NOMO-1 (cell line): ENCODE measurements at regions not wholly inside any gene's neighbourhood (a gene's known extent, or its start where the extent isn't known, plus 50 kb on each side); places are given as distances from the start of the nearest gene placed in this dataset.

ENCODE experiments used
- DNase-seq, 2 experiments: peaks; one replicate each; lab custom pipeline; 2025; ENCODE audit not compliant: unreplicated experiment in 2 of 2; lab: John Stamatoyannopoulos, UW

DNA sequence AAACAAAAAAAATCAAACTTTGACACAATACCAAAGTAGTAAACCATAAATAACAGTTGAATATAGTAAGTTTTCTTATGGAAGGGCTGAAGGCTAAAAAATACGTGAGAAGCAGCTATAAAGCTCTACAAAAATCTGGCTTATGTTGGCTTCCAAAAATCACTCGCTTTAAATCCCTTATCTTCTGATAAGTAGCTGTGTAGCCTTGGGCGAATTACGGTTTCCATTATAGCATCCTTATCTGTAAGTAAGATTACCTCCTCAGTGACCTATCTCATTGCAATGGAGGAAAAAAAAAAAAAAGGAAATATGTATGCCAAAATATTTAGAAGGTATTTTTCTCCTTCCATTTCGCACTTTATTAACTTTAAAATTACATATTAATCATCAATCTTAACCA is 348.6 kb downstream of the PLOD2 start:
- no peak for DNase-seq

- no peak for DNase-seq
Observed at GRCh38 chr3:145815707-145816413, 345.1 kb downstream of the PLOD2 start.

- DNase-seq, result no peak
Observed at GRCh38 chr3:145817870-145818483, 343.0 kb downstream of the PLOD2 start.

- no peak for DNase-seq
Observed at GRCh38 chr3:145820170-145820569, 340.8 kb downstream of the PLOD2 start.

DNA sequence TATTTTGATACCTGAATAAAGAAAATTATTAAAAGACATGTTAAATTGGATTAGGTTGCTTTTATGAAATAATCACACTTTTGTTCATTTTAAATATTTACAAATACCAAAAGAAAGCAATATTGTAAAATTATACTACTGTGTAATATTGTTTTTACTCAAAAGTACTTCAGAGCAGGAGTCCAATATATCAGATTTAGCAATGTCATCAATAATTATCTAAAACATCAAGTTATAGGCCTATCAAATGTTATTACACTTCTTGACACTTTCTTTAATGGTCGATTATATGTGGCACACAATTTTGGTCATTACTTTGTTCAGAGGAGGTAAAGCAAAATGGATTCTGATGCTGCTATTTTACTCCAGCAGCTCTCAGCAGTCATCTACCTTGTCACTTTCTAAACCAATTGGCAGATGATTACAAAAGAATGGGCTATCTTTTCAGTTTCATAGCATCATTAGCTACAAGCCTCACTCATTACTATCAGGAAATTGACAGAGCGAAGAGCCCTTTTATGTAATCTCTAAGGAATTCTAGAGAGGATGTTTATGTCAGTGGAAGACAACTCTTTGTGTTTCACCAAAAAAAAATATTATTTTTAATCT is 318.6 kb downstream of the PLOD2 start:
- DNase-seq, result no peak

DNA sequence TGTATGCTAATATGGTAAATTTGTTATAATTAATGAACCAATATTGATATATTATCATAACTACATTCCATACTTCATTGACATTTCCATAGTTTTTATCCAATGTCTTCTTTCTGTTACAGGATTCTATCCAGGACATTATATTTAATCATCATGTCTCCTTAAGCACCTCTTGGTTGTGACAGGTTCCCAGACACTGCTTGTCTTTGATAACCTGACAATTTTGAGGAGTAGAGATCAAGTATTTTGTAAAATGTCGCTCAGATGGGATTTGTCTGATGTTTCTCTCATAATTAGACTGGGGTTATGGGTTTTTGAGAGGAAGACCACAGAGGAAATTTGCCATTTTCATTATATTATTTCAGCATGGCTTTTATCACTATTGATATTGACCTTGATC is 317.4 kb downstream of the PLOD2 start:
- no peak for DNase-seq

DNA sequence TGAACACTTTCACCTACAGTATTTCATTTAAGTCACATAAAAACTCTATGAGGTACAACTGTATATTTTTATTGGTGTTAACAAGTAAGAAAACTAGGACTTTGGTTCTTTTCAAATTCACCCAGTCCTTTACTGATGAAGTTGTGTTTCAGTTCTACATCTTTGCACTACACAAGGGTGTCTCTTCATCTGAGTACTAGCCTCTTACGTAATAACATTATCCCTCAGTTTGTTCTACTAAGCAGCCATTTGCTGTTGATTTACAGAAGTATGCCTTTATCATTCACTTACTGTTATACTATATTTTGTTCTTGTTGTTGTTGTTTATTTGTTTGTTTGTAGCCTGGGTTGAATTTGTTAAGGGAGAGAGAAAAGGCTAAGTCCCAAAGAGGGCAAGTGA is 311.9 kb downstream of the PLOD2 start:
- DNase-seq, result no peak

- DNase-seq, result no peak
Observed at GRCh38 chr3:145854499-145854898, 306.5 kb downstream of the PLOD2 start.

DNA sequence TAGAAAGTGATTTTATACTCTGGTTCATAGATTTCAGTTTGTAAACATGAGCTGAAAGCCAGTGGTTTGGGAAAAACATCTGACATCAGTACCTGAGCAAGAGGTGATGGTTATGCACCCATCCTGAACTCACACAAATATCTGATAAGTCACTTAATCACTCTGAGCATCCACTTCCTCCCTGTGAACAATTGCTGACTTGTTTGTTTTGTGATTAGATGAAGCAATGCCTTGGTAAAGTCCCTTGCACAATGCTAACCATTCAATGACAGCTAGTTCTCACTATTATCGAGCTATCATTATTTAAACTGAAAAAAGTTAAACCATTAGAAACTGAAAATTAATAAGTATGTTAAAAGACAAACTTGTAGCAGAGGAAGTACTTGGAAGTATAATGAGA is 303.0 kb downstream of the PLOD2 start:
- no peak for DNase-seq

- DNase-seq, result no peak
Observed at GRCh38 chr3:145864336-145864735, 296.6 kb downstream of the PLOD2 start.

DNA sequence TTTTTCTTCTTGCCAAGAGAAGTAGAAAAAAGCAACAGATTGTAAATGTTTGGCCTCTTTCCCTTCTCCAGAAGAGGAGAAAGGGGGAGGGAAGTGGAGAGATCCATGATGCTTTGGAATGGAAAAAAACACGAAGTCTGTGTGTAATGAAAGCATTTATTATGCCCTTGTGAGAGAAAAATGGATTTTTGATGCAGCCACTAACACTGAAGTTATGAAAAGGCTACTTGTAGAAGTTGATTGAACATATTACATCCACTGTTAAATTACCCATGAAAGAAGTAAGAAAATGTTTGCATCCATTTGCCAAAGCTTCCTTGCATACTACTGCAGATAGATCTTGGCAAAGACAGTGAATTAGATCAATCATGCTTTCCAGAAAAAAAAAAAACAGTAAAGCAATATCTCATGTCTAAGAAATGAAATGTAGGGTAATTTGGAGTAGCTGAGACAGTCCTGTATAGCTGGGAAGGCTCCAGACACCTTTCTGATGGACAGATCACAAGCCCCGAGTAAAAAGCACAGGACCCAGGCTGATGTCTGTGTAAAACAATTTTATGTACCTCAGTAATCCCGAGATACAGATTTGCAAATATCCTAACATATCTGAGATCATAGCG is 295.5 kb downstream of the PLOD2 start:
- no peak for DNase-seq

DNA sequence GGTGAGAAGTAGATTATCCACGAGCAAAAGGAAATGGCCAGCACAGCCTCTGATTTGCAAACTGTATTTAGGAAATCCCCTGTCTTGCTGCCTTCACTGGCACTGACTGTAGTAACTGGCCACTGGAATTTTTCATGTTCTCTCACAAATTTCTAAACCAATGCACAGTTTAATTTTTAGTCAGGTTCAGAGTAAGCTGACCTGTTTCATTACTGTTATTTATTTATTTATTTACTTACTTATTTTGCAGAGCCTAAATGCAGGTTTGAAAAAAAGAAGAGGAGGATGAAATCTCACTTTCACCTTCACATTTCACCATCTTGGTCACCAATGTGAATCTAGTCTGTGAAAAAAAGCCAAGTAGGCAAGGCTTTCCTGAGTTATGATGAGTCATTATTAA is 291.0 kb downstream of the PLOD2 start:
- no peak for DNase-seq

DNA sequence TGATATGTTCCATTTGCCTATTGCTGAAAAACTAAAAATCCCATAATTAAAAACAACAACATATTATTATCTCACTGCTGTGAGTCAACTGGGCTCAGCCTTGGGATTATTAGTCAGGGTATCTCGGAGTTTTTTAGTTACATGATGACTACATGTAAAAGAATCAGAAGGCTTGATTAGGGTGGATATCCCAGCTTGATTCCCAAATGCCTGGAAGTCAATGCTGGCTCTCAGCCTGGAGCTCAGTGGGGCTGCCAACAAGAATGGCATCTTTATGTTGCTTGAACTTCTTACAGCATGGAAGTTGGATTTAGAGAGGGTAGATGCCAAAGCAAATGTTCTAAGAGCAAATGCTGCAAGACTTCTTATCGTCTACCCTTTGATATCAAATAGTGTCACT is 278.5 kb downstream of the PLOD2 start:
- no peak for DNase-seq

GRCh38 chr3:145889730-145890129 is 271.3 kb downstream of the PLOD2 start:
- DNase-seq, result no peak

GRCh38 chr3:145892869-145893268 is 268.1 kb downstream of the PLOD2 start:
- DNase-seq, result no peak

GRCh38 chr3:145893331-145893730 is 267.7 kb downstream of the PLOD2 start:
- no peak for DNase-seq

GRCh38 chr3:145898487-145898886 is 262.5 kb downstream of the PLOD2 start:
- no peak for DNase-seq

- DNase-seq, result no peak
Observed at GRCh38 chr3:145899241-145899640, 261.7 kb downstream of the PLOD2 start.

DNA sequence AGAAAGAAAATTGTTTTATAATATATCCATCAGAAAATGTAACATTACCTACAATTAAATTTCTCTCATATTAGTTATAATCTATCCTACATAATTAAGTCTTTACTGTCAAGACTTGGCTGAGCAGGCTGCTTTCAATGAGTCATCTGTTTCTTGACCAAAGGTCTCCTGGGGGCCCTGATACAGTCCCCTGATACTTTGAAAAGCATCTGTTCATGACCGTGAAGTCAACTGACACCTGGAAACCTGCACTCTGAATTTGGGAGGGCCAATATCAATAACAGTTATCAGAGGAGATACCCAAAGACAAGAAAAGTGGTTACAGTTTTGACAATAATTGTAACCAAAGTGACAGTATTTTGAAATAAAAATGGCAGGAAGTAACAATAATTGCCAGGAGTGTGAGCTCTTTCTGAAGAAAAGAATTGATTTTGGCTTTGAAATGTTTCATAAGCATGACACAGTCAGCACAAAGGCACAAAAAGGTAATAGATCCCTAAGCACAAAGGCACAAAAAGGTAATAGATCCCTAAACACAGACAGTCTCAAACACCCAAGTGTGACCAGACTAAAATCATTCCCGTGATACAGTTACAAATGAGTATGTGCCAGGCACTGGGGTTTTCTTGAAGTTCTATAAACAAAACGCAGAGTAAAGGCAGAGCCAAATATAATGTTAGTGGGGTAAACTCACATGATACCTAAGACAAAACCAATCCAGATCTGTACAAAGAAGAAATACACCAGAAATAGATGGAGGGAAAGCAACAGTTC is 260.7 kb downstream of the PLOD2 start:
- no peak for DNase-seq

DNA sequence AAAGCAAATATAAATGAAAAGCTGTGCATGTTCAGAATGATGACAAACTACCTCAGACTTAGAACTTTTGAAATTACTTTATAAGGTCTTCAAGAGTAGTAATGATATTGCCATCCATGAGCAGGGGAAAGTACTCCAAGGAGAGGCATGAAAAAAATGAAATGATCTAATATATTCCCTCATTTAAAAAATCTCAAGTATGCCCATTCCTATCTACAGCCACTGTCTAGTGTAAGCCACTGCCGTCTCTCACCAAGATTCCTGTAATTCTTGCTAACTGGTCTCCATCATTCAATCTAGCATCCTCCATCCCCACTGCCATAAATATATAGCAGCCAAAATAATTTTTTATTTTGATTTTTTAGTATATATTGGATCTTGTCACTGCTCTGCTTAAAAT is 258.8 kb downstream of the PLOD2 start:
- DNase-seq, result no peak

- DNase-seq, result no peak
Observed at GRCh38 chr3:145903472-145904013, 257.4 kb downstream of the PLOD2 start.
